BE2C (cell line): ENCODE measurements at regions not wholly inside any gene's neighbourhood (a gene's known extent, or its start where the extent isn't known, plus 50 kb on each side); places are given as distances from the start of the nearest gene placed in this dataset.

Experiments used
- DNase-seq: peaks from one replicate; pipeline ENCODE4 v3.0.0-alpha.2; 2020
- H3K27me3 ChIP-seq: fragments of 250-450 bp; sonication (Bioruptor Pico); 2 replicates; pipeline ENCODE4 v1.5.1; 2020; ENCODE audit warnings: mild to moderate bottlenecking
- H3K36me3 ChIP-seq: fragments of 250-450 bp; sonication (Bioruptor Pico); 2 replicates; pipeline ENCODE4 v1.5.1; 2020; ENCODE audit warnings: mild to moderate bottlenecking
- H3K4me1 ChIP-seq: fragments of 250-450 bp; sonication (Bioruptor Pico); 2 replicates; pipeline ENCODE4 v1.5.1; 2020
- H3K4me3 ChIP-seq: 2 replicates; pipeline ENCODE4 v1.5.1; 2011; ENCODE audit warnings: low read depth, low read length
- H3K9me3 ChIP-seq: fragments of 250-450 bp; sonication (Bioruptor Pico); 2 replicates; pipeline ENCODE4 v1.5.1; 2020
- CTCF ChIP-seq: IDR thresholded peaks from 2 replicates; pipeline ENCODE4 v1.5.1; 2012; ENCODE audit warnings: mild to moderate bottlenecking, low read depth, low read length

- Histone ChIP-seq H3K4me1 (no peaks in the 10 kb centered on the region), H3K9me3 (no peaks in the 10 kb centered on the region), H3K36me3 (no peaks in the 10 kb centered on the region), H3K27me3 (no peaks in the 10 kb centered on the region), H3K4me3 (no peak overlapping the region)
- no peak for DNase-seq
- no peak for TF ChIP-seq CTCF
These were observed 61.0 kb upstream of the TAF1B start for GRCh38 chr2:9782197-9782719.

- no peaks in the 10 kb centered on the region for H3K27me3 ChIP-seq
- H3K4me1 ChIP-seq: no peaks in the 10 kb centered on the region
- H3K4me3 ChIP-seq: no peak overlapping the region
- no peaks in the 10 kb centered on the region for H3K36me3 ChIP-seq
- TF ChIP-seq CTCF: no peak
- no peaks in the 10 kb centered on the region for H3K9me3 ChIP-seq
- DNase-seq: no peak
These were observed 53.9 kb upstream of the TAF1B start for GRCh38 chr2:9789371-9789770.

- no peaks in the 10 kb centered on the region for H3K36me3 ChIP-seq
- DNase-seq: no peak
- H3K9me3 ChIP-seq: no peaks in the 10 kb centered on the region
- no peak for TF ChIP-seq CTCF
- no peak overlapping the region for H3K4me3 ChIP-seq
- H3K27me3 ChIP-seq: no peaks in the 10 kb centered on the region
- no peaks in the 10 kb centered on the region for H3K4me1 ChIP-seq
These were observed 52.5 kb upstream of the TAF1B start for GRCh38 chr2:9790702-9791225.

- Histone ChIP-seq H3K36me3 (no peaks in the 10 kb centered on the region), H3K27me3 (no peaks in the 10 kb centered on the region), H3K9me3 (no peaks in the 10 kb centered on the region), H3K4me1 (no peaks in the 10 kb centered on the region), H3K4me3 (no peak overlapping the region)
- no peak for DNase-seq
- no peak for TF ChIP-seq CTCF
These were observed 51.6 kb upstream of the TAF1B start for GRCh38 chr2:9791711-9792110.

- TF ChIP-seq CTCF: no peak
- Histone ChIP-seq H3K4me3 (no peak overlapping the region), H3K36me3 (no peaks in the 10 kb centered on the region), H3K9me3 (no peaks in the 10 kb centered on the region), H3K27me3 (no peaks in the 10 kb centered on the region), H3K4me1 (no peaks in the 10 kb centered on the region)
- DNase-seq: no peak
These were observed 49.9 kb upstream of the TAF1B start for GRCh38 chr2:9793156-9793917.
